ENCODE measurements at regions not wholly inside any gene's neighbourhood (a gene's known extent, or its start where the extent isn't known, plus 50 kb on each side); places are given as distances from the start of the nearest gene placed in this dataset.

GRCh38 chr10:6843894-6844650 lies 264.0 kb upstream of the PRKCQ start:
- H3K4me3 ChIP-seq (replicated peaks in 1 of 3; ENCODE audit: insufficient read depth in 1 of 3, low read depth in 2 of 3, low read length in 3 of 3), result no peak overlapping the region
- ChIA-PET POLR2A (no interaction called here), CTCF (ENCODE audit: low intra/inter-chr PET ratio, low total read pairs) (no interaction called here)
- no peaks in the 10 kb centered on the region for H3K4me1 ChIP-seq (ENCODE audit: insufficient read depth, low read length)
- no peak overlapping the region for H3K27ac ChIP-seq (ENCODE audit: extremely low read length, insufficient read depth, low read length)
- BruUV-seq (replicated peaks), result no TSS peak
- no peak for ATAC-seq
- H3K79me2 ChIP-seq (ENCODE audit: insufficient read depth, low read length), result no peaks in the 10 kb centered on the region
- H3K27me3 ChIP-seq (ENCODE audit: control insufficient read depth in 1 of 2, insufficient read depth in 2 of 2, low read length in 2 of 2), result no peaks in the 10 kb centered on the region
- no peak for DNase-seq (ENCODE audit: low spot score)
- H3K36me3 ChIP-seq (replicated peaks in 1 of 2; ENCODE audit: control insufficient read depth in 1 of 2, insufficient read depth in 2 of 2, low read length in 2 of 2), result no peaks in the 10 kb centered on the region
- FAIRE-seq, result no peak
- TF ChIP-seq CEBPB (IDR thresholded peaks at IDR 0.05; ENCODE audit: borderline replicate concordance, low read depth, low read length) (0 out of 2 replicates have a peak, but pooled peaks have one; percentile 10), ZNF703 (CRISPR knock-in tag; IDR thresholded peaks at IDR 0.05; ENCODE audit: borderline replicate concordance) (no peak)
- no peak overlapping the region for H3K4me2 ChIP-seq (ENCODE audit: low read depth, low read length)
- under 1% methylated on average over 4 of the region's 4 CpGs for WGBS (ENCODE audit: low lambda C conversion rate)
- intact Hi-C loops (cut with micrococcal nuclease; ENCODE audit: unreplicated experiment) (loop anchor here (5.0 kb wide), 1 partner anchor 573 kb away; no protein-coding TSS in a partner anchor), in situ Hi-C loops (cut with HindIII; ENCODE audit: extremely low pct_ligation_motif_present, low pct_unique_long_range_greater_than_20kb) (no loop called here)
- no peak overlapping the region for H2AFZ ChIP-seq (ENCODE audit: low read length)
- no peaks in the 10 kb centered on the region for H3K9me3 ChIP-seq (ENCODE audit: low read length)
- no peak overlapping the region for H3K9ac ChIP-seq (ENCODE audit: insufficient read depth, low read depth, low read length)
- no peaks in the 10 kb centered on the region for H4K20me1 ChIP-seq (ENCODE audit: insufficient read depth, low read length)

- Histone ChIP-seq H3K4me3 (replicated peaks in 1 of 3; ENCODE audit: insufficient read depth in 1 of 3, low read depth in 2 of 3, low read length in 3 of 3) (no peak overlapping the region), H4K20me1 (ENCODE audit: insufficient read depth, low read length) (no peaks in the 10 kb centered on the region), H3K27me3 (ENCODE audit: control insufficient read depth in 1 of 2, insufficient read depth in 2 of 2, low read length in 2 of 2) (no peaks in the 10 kb centered on the region), H2AFZ (ENCODE audit: low read length) (no peak overlapping the region), H3K27ac (ENCODE audit: extremely low read length, insufficient read depth, low read length) (no peak overlapping the region), H3K4me2 (ENCODE audit: low read depth, low read length) (no peak overlapping the region), H3K9ac (ENCODE audit: insufficient read depth, low read depth, low read length) (no peak overlapping the region), H3K79me2 (ENCODE audit: insufficient read depth, low read length) (no peaks in the 10 kb centered on the region), H3K9me3 (ENCODE audit: low read length) (no peaks in the 10 kb centered on the region), H3K4me1 (ENCODE audit: insufficient read depth, low read length) (no peaks in the 10 kb centered on the region), H3K36me3 (replicated peaks in 1 of 2; ENCODE audit: control insufficient read depth in 1 of 2, insufficient read depth in 2 of 2, low read length in 2 of 2) (no peaks in the 10 kb centered on the region)
- BruUV-seq (replicated peaks), result no TSS peak
- TF ChIP-seq TOPORS (CRISPR knock-in tag; IDR thresholded peaks at IDR 0.05) (no peak), TARDBP (CRISPR knock-in tag; IDR thresholded peaks at IDR 0.05) (no peak), RFXANK (CRISPR knock-in tag; IDR thresholded peaks at IDR 0.05) (no peak), ATF5 (CRISPR knock-in tag; IDR thresholded peaks at IDR 0.05; ENCODE audit: low read depth) (no peak), STAG1 (CRISPR knock-in tag; IDR thresholded peaks at IDR 0.05) (peak; percentile 30; the same call in 1 of the 2 replicates), BRF2 (CRISPR knock-in tag; IDR thresholded peaks at IDR 0.05) (no peak), CTCF (CRISPR knock-in tag; IDR thresholded peaks at IDR 0.05) (peak; percentile 22), ZNF124 (CRISPR knock-in tag; IDR thresholded peaks at IDR 0.05) (no peak), ZNF549 (CRISPR knock-in tag; IDR thresholded peaks at IDR 0.05) (no peak)
- FAIRE-seq (no peak), ATAC-seq (peak; percentile 31; the same call in 1 of the 3 replicates), DNase-seq (ENCODE audit: low spot score) (no peak)
- WGBS (ENCODE audit: low lambda C conversion rate), result 9% methylated on average over 4 of the region's 4 CpGs
- ChIA-PET CTCF (ENCODE audit: low intra/inter-chr PET ratio, low total read pairs) (no interaction called here), POLR2A (no interaction called here)
- intact Hi-C loops (cut with micrococcal nuclease; ENCODE audit: unreplicated experiment) (loop anchor here (5.0 kb wide), 1 partner anchor 574 kb away; no protein-coding TSS in a partner anchor), in situ Hi-C loops (cut with HindIII; ENCODE audit: extremely low pct_ligation_motif_present, low pct_unique_long_range_greater_than_20kb) (no loop called here)
Measured at GRCh38 chr10:6843481-6843881, 263.4 kb upstream of the PRKCQ start.
